Osteoblast (primary cell): ENCODE measurements at regions not wholly inside any gene's neighbourhood (a gene's known extent, or its start where the extent isn't known, plus 50 kb on each side); places are given as distances from the start of the nearest gene placed in this dataset.

Experiments used
- DNase-seq: peaks from one replicate; pipeline ENCODE4 v3.0.0; 2011; ENCODE audit warnings: low spot score, mixed read lengths; ENCODE audit not compliant: insufficient read length; ENCODE audit errors: missing footprints
- H2AFZ ChIP-seq: 2 replicates; pipeline ENCODE4 v1.6.0; 2011; ENCODE audit warnings: mild to moderate bottlenecking, low read length
- H3K27ac ChIP-seq: 2 replicates; pipeline ENCODE4 v1.5.1; 2011; ENCODE audit warnings: mild to moderate bottlenecking, low read depth, low read length, moderate library complexity
- H3K27me3 ChIP-seq: 2 replicates; pipeline ENCODE4 v1.6.0; 2012; ENCODE audit warnings: mild to moderate bottlenecking, control low read depth, inconsistent platforms, low read length, moderate library complexity; ENCODE audit not compliant: insufficient read depth
- H3K36me3 ChIP-seq: 2 replicates; pipeline ENCODE4 v1.5.1; 2011; ENCODE audit warnings: mild to moderate bottlenecking, low read length, control low read depth, moderate library complexity; ENCODE audit not compliant: insufficient read depth
- H3K4me1 ChIP-seq: 2 replicates; pipeline ENCODE4 v1.5.1; 2011; ENCODE audit warnings: mild to moderate bottlenecking, low read length, control low read depth, moderate library complexity; ENCODE audit not compliant: insufficient read depth
- H3K4me2 ChIP-seq: 2 replicates; pipeline ENCODE4 v1.6.0; 2011; ENCODE audit warnings: mild to moderate bottlenecking, low read length; ENCODE audit not compliant: insufficient read depth
- H3K4me3 ChIP-seq: fragments of 200-600 bp; sonication (generic); 3 replicates; pipeline ENCODE4 v1.5.1; 2012; ENCODE audit warnings: mild to moderate bottlenecking, low read length, inconsistent platforms; ENCODE audit not compliant: insufficient read depth
- H3K79me2 ChIP-seq: 2 replicates; pipeline ENCODE4 v1.6.0; 2012; ENCODE audit warnings: mild to moderate bottlenecking, low read length, control low read depth, inconsistent platforms; ENCODE audit not compliant: insufficient read depth
- H3K9me3 ChIP-seq: 2 replicates; pipeline ENCODE4 v1.5.1; 2011; ENCODE audit warnings: low read depth, low read length, control low read depth
- H4K20me1 ChIP-seq: 2 replicates; pipeline ENCODE4 v1.6.0; 2012; ENCODE audit warnings: mild to moderate bottlenecking, low read length, control low read depth; ENCODE audit not compliant: insufficient read depth
- CTCF ChIP-seq: IDR thresholded peaks from 2 replicates; pipeline ENCODE4 v1.5.1; 2011; ENCODE audit warnings: mild to moderate bottlenecking, low read depth, low read length, moderate library complexity; ENCODE audit errors: extremely low read depth

DNA sequence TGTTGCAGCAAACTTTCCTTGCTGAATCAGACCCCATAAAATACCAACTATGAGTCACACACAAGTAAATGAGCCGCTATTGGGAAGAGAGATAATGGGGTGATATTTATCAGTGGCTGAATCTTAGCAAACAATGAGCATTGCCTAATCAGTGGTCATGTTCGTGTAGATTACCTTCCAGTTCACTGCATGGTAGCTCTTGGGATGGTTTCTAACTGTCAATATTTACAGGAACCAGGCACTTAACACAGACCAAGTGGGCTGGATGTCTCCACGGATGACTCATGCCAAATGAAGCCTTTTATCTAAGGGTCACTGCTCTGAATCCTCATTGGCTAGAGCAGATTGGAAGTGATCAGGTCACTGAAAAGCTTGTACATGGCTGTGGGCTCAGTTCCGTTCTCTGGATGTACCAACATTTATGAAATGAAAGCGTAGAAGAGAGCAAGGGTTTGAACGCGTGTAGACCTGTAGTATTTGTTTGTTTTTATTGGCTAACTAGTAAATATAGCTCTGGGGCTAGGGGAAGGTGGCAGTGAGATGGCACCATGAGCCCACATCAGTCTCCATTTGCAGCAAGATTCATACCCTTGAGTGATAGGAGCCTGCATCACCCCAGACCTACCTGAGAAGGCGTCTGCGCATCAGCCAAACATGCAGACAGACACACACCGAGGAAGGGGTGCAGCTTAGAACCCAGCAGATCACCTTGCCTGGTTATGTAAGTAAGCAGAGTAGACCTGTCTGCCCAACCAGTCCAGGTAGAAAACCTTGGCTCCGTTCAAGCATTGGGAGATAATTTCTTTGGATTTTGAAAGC lies 153.3 kb downstream of the TOMM20 start:
- Histone ChIP-seq H2AFZ (no peak overlapping the region), H3K9me3 (no peaks in the 10 kb centered on the region)

GRCh38 chr1:234973426-234974250 lies 155.0 kb downstream of the TOMM20 start:
- Histone ChIP-seq H3K27me3 (no peaks in the 10 kb centered on the region), H3K4me2 (no peak overlapping the region), H3K36me3 (no peaks in the 10 kb centered on the region), H3K27ac (peak overlapping the region; percentile 95), H3K4me1 (peaks cover 64% of the 10 kb centered on the region), H2AFZ (no peak overlapping the region), H3K4me3 (no peak overlapping the region), H4K20me1 (no peaks in the 10 kb centered on the region), H3K79me2 (no peaks in the 10 kb centered on the region), H3K9me3 (no peaks in the 10 kb centered on the region)
- DNase-seq = no peak
- TF ChIP-seq CTCF = no peak

More for the DNA sequence above, 153.3 kb downstream of the TOMM20 start:
- H3K27ac ChIP-seq = peak overlapping the region; percentile 95
- H3K36me3 ChIP-seq = no peaks in the 10 kb centered on the region
- H3K27me3 ChIP-seq = no peaks in the 10 kb centered on the region
- H3K4me3 ChIP-seq = no peak overlapping the region
- H4K20me1 ChIP-seq = no peaks in the 10 kb centered on the region
- H3K79me2 ChIP-seq = no peaks in the 10 kb centered on the region
- H3K4me1 ChIP-seq = peaks cover 64% of the 10 kb centered on the region
- peak; percentile 83 for DNase-seq
- peak overlapping the region; percentile 7 for H3K4me2 ChIP-seq
- TF ChIP-seq CTCF = no peak

DNA sequence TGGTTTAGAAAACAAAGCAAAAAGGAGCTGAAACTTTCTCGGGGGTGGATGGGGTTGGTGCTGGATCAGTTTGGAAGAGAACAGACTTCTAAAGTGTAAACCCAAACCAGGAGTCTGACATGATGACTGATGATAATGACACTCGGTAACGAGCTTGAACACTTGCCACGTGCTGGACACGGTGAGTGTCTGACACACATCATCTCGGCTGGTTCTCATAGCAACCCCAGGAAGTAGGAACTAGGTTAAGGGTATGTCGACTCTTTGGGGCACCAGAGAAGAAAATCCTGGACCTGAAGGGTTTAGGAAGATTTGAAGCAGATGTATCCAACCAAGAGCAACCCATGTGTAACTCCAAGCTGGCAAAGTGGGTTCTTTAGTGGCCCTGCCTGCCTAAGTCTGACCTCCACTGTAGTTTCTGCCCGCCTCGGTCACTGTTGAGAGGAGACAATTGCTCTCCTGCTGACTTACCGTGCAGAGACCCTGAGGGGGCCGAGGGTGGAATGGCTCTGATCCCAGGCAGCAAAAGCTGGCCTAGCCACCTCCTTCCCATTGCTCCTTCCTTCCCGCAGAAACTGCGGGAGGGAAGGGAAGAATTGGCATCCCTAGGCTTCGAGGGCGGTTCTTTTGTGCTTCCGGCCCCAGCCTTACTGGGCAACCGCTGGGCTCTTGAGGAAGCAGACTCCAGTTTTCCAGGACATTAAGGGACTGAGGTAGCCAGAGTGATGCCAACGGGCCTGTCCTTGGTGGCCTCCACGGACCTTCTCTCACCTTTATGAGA lies 156.0 kb downstream of the TOMM20 start:
- Histone ChIP-seq H3K79me2 (no peaks in the 10 kb centered on the region), H3K4me3 (no peak overlapping the region), H3K36me3 (no peaks in the 10 kb centered on the region), H4K20me1 (no peaks in the 10 kb centered on the region), H3K27me3 (no peaks in the 10 kb centered on the region), H2AFZ (no peak overlapping the region), H3K27ac (peak overlapping the region; percentile 95), H3K4me1 (peaks cover 57% of the 10 kb centered on the region), H3K4me2 (no peak overlapping the region), H3K9me3 (no peaks in the 10 kb centered on the region)
- no peak for DNase-seq
- no peak for TF ChIP-seq CTCF
